ENCODE measurements at regions not wholly inside any gene's neighbourhood (a gene's known extent, or its start where the extent isn't known, plus 50 kb on each side); places are given as distances from the start of the nearest gene placed in this dataset.

DNA sequence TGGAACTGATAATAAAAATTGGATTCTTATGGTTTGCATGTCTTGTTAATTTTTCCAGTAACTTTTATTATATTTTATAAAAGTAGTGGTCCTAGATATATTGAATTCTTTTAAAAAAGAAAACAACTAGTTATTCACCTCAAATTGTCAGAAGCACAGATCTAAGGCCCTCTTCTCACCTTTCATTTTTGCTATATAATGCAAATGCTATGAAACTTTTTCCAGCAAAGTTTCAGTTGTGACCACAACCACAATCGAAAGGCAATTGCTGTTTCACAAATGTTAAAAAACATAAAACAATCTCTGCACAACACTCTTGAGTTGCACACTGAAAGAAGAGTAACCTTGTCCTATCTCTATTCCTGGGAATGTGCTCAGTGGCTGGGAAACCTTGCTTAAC lies 479.8 kb upstream of the FLRT2 start:
- no peak for TF ChIP-seq CTCF (IDR thresholded peaks at IDR 0.05)
- TF ChIP-seq POLR2A (IDR thresholded peaks at IDR 0.05; ENCODE audit: low read length): no peak
- no peak for TF ChIP-seq HOXA7 (CRISPR knock-in tag; IDR thresholded peaks at IDR 0.05)
- TF ChIP-seq RFX5 (IDR thresholded peaks at IDR 0.05): no peak
- no peak for TF ChIP-seq TP53 (CRISPR knock-in tag; IDR thresholded peaks at IDR 0.05)
